ENCODE measurements at regions not wholly inside any gene's neighbourhood (a gene's known extent, or its start where the extent isn't known, plus 50 kb on each side); places are given as distances from the start of the nearest gene placed in this dataset.

GRCh38 chr6:94251878-94252277 lies 832.5 kb upstream of the EPHA7 start:
- TF ChIP-seq, protein P1, sequence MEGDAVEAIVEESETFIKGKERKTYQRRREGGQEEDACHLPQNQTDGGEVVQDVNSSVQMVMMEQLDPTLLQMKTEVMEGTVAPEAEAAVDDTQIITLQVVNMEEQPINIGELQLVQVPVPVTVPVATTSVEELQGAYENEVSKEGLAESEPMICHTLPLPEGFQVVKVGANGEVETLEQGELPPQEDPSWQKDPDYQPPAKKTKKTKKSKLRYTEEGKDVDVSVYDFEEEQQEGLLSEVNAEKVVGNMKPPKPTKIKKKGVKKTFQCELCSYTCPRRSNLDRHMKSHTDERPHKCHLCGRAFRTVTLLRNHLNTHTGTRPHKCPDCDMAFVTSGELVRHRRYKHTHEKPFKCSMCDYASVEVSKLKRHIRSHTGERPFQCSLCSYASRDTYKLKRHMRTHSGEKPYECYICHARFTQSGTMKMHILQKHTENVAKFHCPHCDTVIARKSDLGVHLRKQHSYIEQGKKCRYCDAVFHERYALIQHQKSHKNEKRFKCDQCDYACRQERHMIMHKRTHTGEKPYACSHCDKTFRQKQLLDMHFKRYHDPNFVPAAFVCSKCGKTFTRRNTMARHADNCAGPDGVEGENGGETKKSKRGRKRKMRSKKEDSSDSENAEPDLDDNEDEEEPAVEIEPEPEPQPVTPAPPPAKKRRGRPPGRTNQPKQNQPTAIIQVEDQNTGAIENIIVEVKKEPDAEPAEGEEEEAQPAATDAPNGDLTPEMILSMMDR (IDR thresholded peaks at IDR 0.05; ENCODE audit: poor library complexity, severe bottlenecking) = no peak
- TF ChIP-seq SMC3 (conservative IDR thresholded peaks at IDR 0.05; ENCODE audit: poor library complexity) = no peak

Measured in neural cell (in vitro differentiated cells).